GM23338 (cell line): ENCODE measurements at regions not wholly inside any gene's neighbourhood (a gene's known extent, or its start where the extent isn't known, plus 50 kb on each side); places are given as distances from the start of the nearest gene placed in this dataset.

Experiments used
- ATAC-seq: fragments of 200-7000 bp; cut with Tn5 transposase; 3 replicates; pipeline ENCODE4 v1.9.1; 2020
- DNase-seq: peaks from one replicate; pipeline ENCODE4 v3.0.0-alpha.2; 2015; ENCODE audit warnings: low spot score
- H2AFZ ChIP-seq: fragments of 200-600 bp; sonication (generic); 2 replicates; pipeline ENCODE4 v1.8.0; 2016; ENCODE audit warnings: antibody characterized with exemption, mild to moderate bottlenecking, moderate library complexity
- H3F3A ChIP-seq: fragments of 200-600 bp; sonication (generic); replicated peaks from 2 replicates; pipeline ENCODE4 v1.8.0; 2017; ENCODE audit warnings: antibody characterized with exemption, mixed run types, low read depth
- H3K27ac ChIP-seq: fragments of 200-600 bp; sonication (generic); 2 replicates; pipeline ENCODE4 v1.6.1; 2016; ENCODE audit warnings: low read depth
- H3K27me3 ChIP-seq: fragments of 200-600 bp; sonication (generic); 2 replicates; pipeline ENCODE4 v1.8.0; 2016; ENCODE audit warnings: mild to moderate bottlenecking, mixed run types, moderate library complexity; ENCODE audit not compliant: insufficient read depth
- H3K36me3 ChIP-seq: fragments of 200-600 bp; sonication (generic); 2 replicates; pipeline ENCODE4 v1.8.0; 2016; ENCODE audit warnings: mild to moderate bottlenecking; ENCODE audit not compliant: insufficient read depth
- H3K4me1 ChIP-seq: fragments of 200-600 bp; sonication (generic); 2 replicates; pipeline ENCODE4 v1.8.0; 2016; ENCODE audit warnings: mild to moderate bottlenecking, moderate library complexity; ENCODE audit not compliant: insufficient read depth
- H3K4me2 ChIP-seq: fragments of 200-600 bp; sonication (generic); 2 replicates; pipeline ENCODE4 v1.7.1; 2017; ENCODE audit warnings: mixed run types
- H3K4me3 ChIP-seq: fragments of 200-600 bp; sonication (generic); 2 replicates; pipeline ENCODE4 v1.6.1; 2016; ENCODE audit warnings: mixed run types
- H3K79me2 ChIP-seq: fragments of 200-600 bp; sonication (generic); replicated peaks from 2 replicates; pipeline ENCODE4 v1.8.0; 2017; ENCODE audit warnings: mild to moderate bottlenecking; ENCODE audit not compliant: insufficient read depth
- H3K9me2 ChIP-seq: fragments of 200-600 bp; sonication (generic); 2 replicates; pipeline ENCODE4 v1.8.0; 2017; ENCODE audit not compliant: insufficient read depth
- H4K20me1 ChIP-seq: fragments of 200-600 bp; sonication (generic); replicated peaks from 2 replicates; pipeline ENCODE4 v1.8.0; 2017; ENCODE audit warnings: mild to moderate bottlenecking; ENCODE audit not compliant: insufficient read depth
- H3K27ac Mint-ChIP-seq: 2 replicates; pipeline ENCODE4 v1.8.0; 2020; ENCODE audit warnings: inconsistent platforms, mild to moderate bottlenecking, moderate library complexity, mixed read lengths
- H3K27me3 Mint-ChIP-seq: 3 replicates; pipeline ENCODE4 v1.8.0; 2022; ENCODE audit warnings: low read depth, mild to moderate bottlenecking, moderate library complexity, mixed read lengths, inconsistent platforms; ENCODE audit not compliant: insufficient read depth, poor library complexity
- H3K36me3 Mint-ChIP-seq: 3 replicates; pipeline ENCODE4 v1.8.0; 2021; ENCODE audit warnings: low read depth, mild to moderate bottlenecking, inconsistent platforms, moderate library complexity, mixed read lengths
- H3K4me1 Mint-ChIP-seq: 3 replicates; pipeline ENCODE4 v1.8.0; 2020; ENCODE audit warnings: mild to moderate bottlenecking, inconsistent platforms, mixed read lengths
- H3K4me3 Mint-ChIP-seq: 3 replicates; pipeline ENCODE4 v1.8.0; 2021; ENCODE audit warnings: moderate library complexity, mild to moderate bottlenecking, inconsistent platforms, mixed read lengths
- H3K9me3 Mint-ChIP-seq: 3 replicates; pipeline ENCODE4 v1.8.0; 2020; ENCODE audit warnings: moderate library complexity, mild to moderate bottlenecking, inconsistent platforms, mixed read lengths
- CREB1 ChIP-seq: fragments of 250-450 bp; sonication (Bioruptor Pico); IDR thresholded peaks from 2 replicates; pipeline ENCODE4 v1.5.0; 2020; ENCODE audit warnings: low read depth, mild to moderate bottlenecking, moderate library complexity
- CTCF ChIP-seq, 2 experiments: fragments of 200-600 bp in 1 of 2; sonication (generic) in 1 of 2; conservative IDR thresholded peaks; 2 replicates each; pipeline versions ENCODE4 v1.5.1 to v1.6.1; 2016 to 2017; ENCODE audit warnings: antibody characterized with exemption in 2 of 2, low read depth in 2 of 2, mild to moderate bottlenecking in 2 of 2, moderate library complexity in 1 of 2
- ETS1 ChIP-seq: IDR thresholded peaks from 2 replicates; pipeline ENCODE4 v1.6.1; 2016; ENCODE audit warnings: antibody characterized with exemption
- EZH2 ChIP-seq: fragments of 200-600 bp; sonication (generic); IDR thresholded peaks from one replicate; pipeline ENCODE4 v1.8.0; 2017; ENCODE audit warnings: antibody characterized with exemption, mild to moderate bottlenecking, low read depth; ENCODE audit not compliant: unreplicated experiment
- EZH2phosphoT487 ChIP-seq: fragments of 200-600 bp; sonication (generic); IDR thresholded peaks from one replicate; pipeline ENCODE4 v1.8.1; 2018; ENCODE audit warnings: antibody characterized with exemption; ENCODE audit not compliant: unreplicated experiment
- JUNB ChIP-seq: IDR thresholded peaks from one replicate; pipeline ENCODE4 v1.6.1; 2016; ENCODE audit warnings: antibody characterized with exemption; ENCODE audit not compliant: unreplicated experiment
- NANOG ChIP-seq: IDR thresholded peaks from 2 replicates; pipeline ENCODE4 v1.6.1; 2016; ENCODE audit warnings: antibody characterized with exemption, borderline replicate concordance
- POLR2AphosphoS5 ChIP-seq: IDR thresholded peaks from 2 replicates; pipeline ENCODE4 v1.6.1; 2016; ENCODE audit warnings: antibody characterized with exemption, low read depth
- REST ChIP-seq: IDR thresholded peaks from one replicate; pipeline ENCODE4 v1.6.1; 2018; ENCODE audit warnings: antibody characterized with exemption; ENCODE audit not compliant: unreplicated experiment
- STAT1 ChIP-seq: IDR thresholded peaks from one replicate; pipeline ENCODE4 v1.6.1; 2016; ENCODE audit warnings: antibody characterized with exemption; ENCODE audit not compliant: unreplicated experiment
- ZNF114 ChIP-seq: fragments of 250-450 bp; sonication (Bioruptor Pico); IDR thresholded peaks from 2 replicates; pipeline ENCODE4 v1.5.0; 2020; ENCODE audit warnings: mild to moderate bottlenecking, moderate library complexity
- ZNF331 ChIP-seq: fragments of 250-450 bp; sonication (Bioruptor Pico); IDR thresholded peaks from 2 replicates; pipeline ENCODE4 v1.5.0; 2020; ENCODE audit warnings: low read depth, mild to moderate bottlenecking, moderate library complexity
- ZNF462 ChIP-seq: fragments of 250-450 bp; sonication (Bioruptor Pico); IDR thresholded peaks from 2 replicates; pipeline ENCODE4 v1.5.0; 2020; ENCODE audit warnings: mild to moderate bottlenecking, moderate library complexity

GRCh38 chr2:137847443-137847842, 116.8 kb upstream of the HNMT start:
- Histone ChIP-seq H2AFZ (no peak overlapping the region), H3K4me1 (peaks cover 15% of the 10 kb centered on the region; the same call in 1 of the 2 replicates), H3K79me2 (no peaks in the 10 kb centered on the region), H3K27me3 (no peaks in the 10 kb centered on the region), H3K9me2 (no peaks in the 10 kb centered on the region), H3K36me3 (no peaks in the 10 kb centered on the region), H3K27ac (no peak overlapping the region), H3K4me2 (0 out of 2 replicates have a peak overlapping the region, but pooled peaks have one; percentile 15), H3F3A (no peaks in the 10 kb centered on the region), H3K4me3 (no peak overlapping the region), H4K20me1 (no peaks in the 10 kb centered on the region)
- no peak for ATAC-seq
- peaks cover 19% of the 10 kb centered on the region; the same call in 2 of the 3 replicates for H3K9me3 Mint-ChIP-seq
- no peak for DNase-seq
- no peak for TF ChIP-seq EZH2
- TF ChIP-seq CTCF (conservative IDR thresholded peaks at IDR 0.05; ENCODE audit: low read depth in 2 of 2): no peak
- TF ChIP-seq REST: no peak
- no peak for TF ChIP-seq NANOG
- TF ChIP-seq CREB1: no peak
- TF ChIP-seq STAT1: no peak
- TF ChIP-seq ETS1: no peak
- no peak for TF ChIP-seq EZH2phosphoT487
- TF ChIP-seq ZNF331: no peak
- TF ChIP-seq ZNF462 (CRISPR knock-in tag): no peak
- no peak for TF ChIP-seq ZNF114 (CRISPR knock-in tag)
- TF ChIP-seq POLR2AphosphoS5: no peak
- no peak for TF ChIP-seq JUNB
- no peak overlapping the region for H3K4me3 Mint-ChIP-seq
- peaks cover 15% of the 10 kb centered on the region for H3K4me1 Mint-ChIP-seq
- H3K27ac Mint-ChIP-seq: peak overlapping the region; percentile 91
- peaks cover 14% of the 10 kb centered on the region for H3K36me3 Mint-ChIP-seq
- no peaks in the 10 kb centered on the region for H3K27me3 Mint-ChIP-seq
